ENCODE measurements at regions not wholly inside any gene's neighbourhood (a gene's known extent, or its start where the extent isn't known, plus 50 kb on each side); places are given as distances from the start of the nearest gene placed in this dataset.

- Mint-ChIP-seq H3K36me3 (ENCODE audit: low read depth) (no peaks in the 10 kb centered on the region), H3K27me3 (peaks cover 37% of the 10 kb centered on the region), H3K4me1 (ENCODE audit: low read depth) (peaks cover 4% of the 10 kb centered on the region), H3K27ac (no peak overlapping the region), H3K4me3 (no peak overlapping the region), H3K9me3 (peaks cover under 1% of the 10 kb centered on the region)
- H3K9me3 ChIP-seq (ENCODE audit: control insufficient read depth in 1 of 2, insufficient read depth in 1 of 2, low read length in 2 of 2): peaks cover 0 to 4% of the 10 kb centered on the region in 2 experiments
- ChIA-PET CTCF (no interaction called here), POLR2A (no interaction called here)
- no peak overlapping the region for H3K4me3 ChIP-seq (ENCODE audit: low read length)
- no peak overlapping the region for H3K27ac ChIP-seq (ENCODE audit: low read depth in 1 of 2, low read length in 2 of 2)
- ATAC-seq (ENCODE audit: poor library complexity) (no peak), DNase-seq (no peak)
- no peak for TF ChIP-seq CTCF (IDR thresholded peaks at IDR 0.05)
- no peaks in the 10 kb centered on the region for H3K36me3 ChIP-seq (ENCODE audit: insufficient read depth, low read length)
- H3K4me1 ChIP-seq (ENCODE audit: insufficient read depth, low read length): no peaks in the 10 kb centered on the region
- peaks cover 13 to 14% of the 10 kb centered on the region in 2 experiments for H3K27me3 ChIP-seq (ENCODE audit: control insufficient read depth in 1 of 2, insufficient read depth in 2 of 2, low read length in 2 of 2)
- intact Hi-C loops (cut with DNase I, micrococcal nuclease): no loop called here
Measured at GRCh38 chr16:54657709-54658102, 273.0 kb upstream of the IRX5 start.

GRCh38 chr16:54657058-54657708, 273.5 kb upstream of the IRX5 start:
- no peaks in the 10 kb centered on the region for H3K9me3 Mint-ChIP-seq
- intact Hi-C loops (cut with DNase I, micrococcal nuclease): no loop called here
- H3K4me1 ChIP-seq (ENCODE audit: insufficient read depth, low read length): no peaks in the 10 kb centered on the region
- H3K9me3 ChIP-seq (ENCODE audit: control insufficient read depth in 1 of 2, insufficient read depth in 1 of 2, low read length in 2 of 2): peaks cover 0 to 4% of the 10 kb centered on the region in 2 experiments
- ChIA-PET CTCF (no interaction called here), POLR2A (no interaction called here)
- H3K4me1 Mint-ChIP-seq (ENCODE audit: low read depth): peaks cover 4% of the 10 kb centered on the region
- H3K27ac ChIP-seq (ENCODE audit: low read depth in 1 of 2, low read length in 2 of 2): no peak overlapping the region
- DNase-seq (no peak), ATAC-seq (ENCODE audit: poor library complexity) (no peak)
- H3K4me3 ChIP-seq (ENCODE audit: low read length): no peak overlapping the region
- H3K4me3 Mint-ChIP-seq: no peak overlapping the region
- no peak for TF ChIP-seq CTCF (IDR thresholded peaks at IDR 0.05)
- no peak overlapping the region for H3K27ac Mint-ChIP-seq
- peaks cover 37% of the 10 kb centered on the region for H3K27me3 Mint-ChIP-seq
- no peaks in the 10 kb centered on the region for H3K36me3 ChIP-seq (ENCODE audit: insufficient read depth, low read length)
- H3K27me3 ChIP-seq (ENCODE audit: control insufficient read depth in 1 of 2, insufficient read depth in 2 of 2, low read length in 2 of 2): peaks cover 13 to 14% of the 10 kb centered on the region in 2 experiments
- H3K36me3 Mint-ChIP-seq (ENCODE audit: low read depth): no peaks in the 10 kb centered on the region

- CTCF ChIA-PET: no interaction called here
- Mint-ChIP-seq H3K27me3 (peaks cover 44% of the 10 kb centered on the region), H3K9me3 (no peaks in the 10 kb centered on the region)
Measured at GRCh38 chr16:54655121-54655590, 275.5 kb upstream of the IRX5 start.

More at GRCh38 chr16:54655121-54655590, 275.5 kb upstream of the IRX5 start:
- no peak for ATAC-seq (ENCODE audit: poor library complexity)
- no peak overlapping the region for H3K27ac Mint-ChIP-seq
- Histone ChIP-seq H3K27ac (ENCODE audit: low read depth in 1 of 2, low read length in 2 of 2) (no peak overlapping the region), H3K36me3 (ENCODE audit: insufficient read depth, low read length) (no peaks in the 10 kb centered on the region), H3K27me3 (ENCODE audit: control insufficient read depth in 1 of 2, insufficient read depth in 2 of 2, low read length in 2 of 2) (peaks cover 13 to 14% of the 10 kb centered on the region in 2 experiments), H3K9me3 (ENCODE audit: control insufficient read depth in 1 of 2, insufficient read depth in 1 of 2, low read length in 2 of 2) (no peaks in the 10 kb centered on the region), H3K4me1 (ENCODE audit: insufficient read depth, low read length) (no peaks in the 10 kb centered on the region), H3K4me3 (ENCODE audit: low read length) (no peak overlapping the region)
- H3K4me1 Mint-ChIP-seq (ENCODE audit: low read depth): peaks cover 4% of the 10 kb centered on the region
- no peak overlapping the region for H3K4me3 Mint-ChIP-seq
- POLR2A ChIA-PET: no interaction called here
- no peaks in the 10 kb centered on the region for H3K36me3 Mint-ChIP-seq (ENCODE audit: low read depth)
- TF ChIP-seq CTCF (IDR thresholded peaks at IDR 0.05): no peak
- DNase-seq: no peak
- intact Hi-C loops (cut with DNase I, micrococcal nuclease): no loop called here

All from CD4-positive, alpha-beta T cell (primary cell).